H9 (cell line): ENCODE measurements at regions not wholly inside any gene's neighbourhood (a gene's known extent, or its start where the extent isn't known, plus 50 kb on each side); places are given as distances from the start of the nearest gene placed in this dataset.

Experiments used
- DNase-seq: peaks from one replicate; pipeline ENCODE4 v3.0.0-alpha.2; 2017
- H2AFZ ChIP-seq: one replicate; pipeline ENCODE4 v1.6.1; 2013; ENCODE audit warnings: mild to moderate bottlenecking, low read length, control low read depth, moderate library complexity
- H2AK5ac ChIP-seq: 2 replicates; pipeline ENCODE4 v1.6.1; 2013; ENCODE audit warnings: low read length, control low read depth, mixed read lengths; ENCODE audit not compliant: insufficient read length
- H2BK120ac ChIP-seq: one replicate; pipeline ENCODE4 v1.6.1; 2013; ENCODE audit warnings: low read depth, mild to moderate bottlenecking, low read length, control low read depth, inconsistent platforms; ENCODE audit not compliant: poor library complexity, severe bottlenecking
- H2BK12ac ChIP-seq: 2 replicates; pipeline ENCODE4 v1.6.1; 2013; ENCODE audit warnings: low read length, control low read depth, mixed read lengths, low read depth; ENCODE audit not compliant: insufficient read length
- H2BK15ac ChIP-seq: 2 replicates; pipeline ENCODE4 v1.6.1; 2013; ENCODE audit warnings: low read depth, low read length, control low read depth
- H2BK20ac ChIP-seq: one replicate; pipeline ENCODE4 v1.6.1; 2013; ENCODE audit warnings: low read depth, mild to moderate bottlenecking, low read length, control low read depth, inconsistent platforms; ENCODE audit not compliant: poor library complexity, severe bottlenecking
- H2BK5ac ChIP-seq: 2 replicates; pipeline ENCODE4 v1.6.1; 2013; ENCODE audit warnings: low read length, control low read depth, mixed read lengths; ENCODE audit not compliant: insufficient read length
- H3K14ac ChIP-seq: 2 replicates; pipeline ENCODE4 v1.6.1; 2013; ENCODE audit warnings: low read length, control low read depth; ENCODE audit not compliant: insufficient read depth
- H3K18ac ChIP-seq: 2 replicates; pipeline ENCODE4 v1.6.1; 2013; ENCODE audit warnings: low read depth, mild to moderate bottlenecking, mixed read lengths, low read length, control low read depth; ENCODE audit not compliant: insufficient read length
- H3K23ac ChIP-seq: 2 replicates; pipeline ENCODE4 v1.6.1; 2013; ENCODE audit warnings: low read length, control low read depth, mixed read lengths, low read depth; ENCODE audit not compliant: insufficient read length
- H3K23me2 ChIP-seq: 2 replicates; pipeline ENCODE4 v1.6.1; 2013; ENCODE audit warnings: low read depth, mild to moderate bottlenecking, mixed read lengths, low read length, control low read depth; ENCODE audit not compliant: insufficient read length, poor library complexity, severe bottlenecking
- H3K27ac ChIP-seq: 2 replicates; pipeline ENCODE4 v1.5.1; 2013; ENCODE audit warnings: low read length, control low read depth, mixed read lengths, low read depth; ENCODE audit not compliant: insufficient read length
- H3K27me3 ChIP-seq: 2 replicates; pipeline ENCODE4 v1.6.1; 2013; ENCODE audit warnings: low read length, control low read depth, inconsistent platforms; ENCODE audit not compliant: insufficient read depth
- H3K4ac ChIP-seq: 2 replicates; pipeline ENCODE4 v1.6.1; 2013; ENCODE audit warnings: low read depth, mild to moderate bottlenecking, control low read depth, inconsistent platforms, low read length, moderate library complexity
- H3K4me1 ChIP-seq: 2 replicates; pipeline ENCODE4 v1.6.1; 2013; ENCODE audit warnings: low read length, control low read depth, inconsistent platforms; ENCODE audit not compliant: insufficient read depth
- H3K4me2 ChIP-seq: 2 replicates; pipeline ENCODE4 v1.6.1; 2013; ENCODE audit warnings: low read length, control low read depth, mixed read lengths; ENCODE audit not compliant: insufficient read length, insufficient read depth
- H3K56ac ChIP-seq: 2 replicates; pipeline ENCODE4 v1.6.1; 2013; ENCODE audit warnings: low read depth, mild to moderate bottlenecking, mixed read lengths, low read length, control low read depth; ENCODE audit not compliant: insufficient read length
- H3K79me1 ChIP-seq: 2 replicates; pipeline ENCODE4 v1.6.1; 2013; ENCODE audit warnings: low read depth, mild to moderate bottlenecking, moderate library complexity, low read length, control low read depth, inconsistent platforms; ENCODE audit not compliant: insufficient read depth, poor library complexity, severe bottlenecking
- H3K79me2 ChIP-seq: 2 replicates; pipeline ENCODE4 v1.6.1; 2013; ENCODE audit warnings: low read length, control low read depth, inconsistent platforms; ENCODE audit not compliant: insufficient read depth
- H3K9ac ChIP-seq: 2 replicates; pipeline ENCODE4 v1.6.1; 2013; ENCODE audit warnings: low read length, control low read depth, mixed read lengths; ENCODE audit not compliant: insufficient read length; ENCODE audit errors: extremely low read depth
- H3K9me3 ChIP-seq: one replicate; pipeline ENCODE4 v1.6.1; 2013; ENCODE audit warnings: low read depth, low read length, inconsistent platforms; ENCODE audit not compliant: control insufficient read depth
- H3T11ph ChIP-seq: one replicate; pipeline ENCODE4 v1.6.1; 2013; ENCODE audit warnings: mild to moderate bottlenecking, low read length, control low read depth, inconsistent platforms
- H4K20me1 ChIP-seq: one replicate; pipeline ENCODE4 v1.6.1; 2013; ENCODE audit not compliant: control insufficient read depth, insufficient read length, insufficient read depth
- H4K5ac ChIP-seq: 2 replicates; pipeline ENCODE4 v1.6.1; 2013; ENCODE audit warnings: low read depth, mild to moderate bottlenecking, mixed read lengths, low read length, control low read depth; ENCODE audit not compliant: insufficient read length
- H4K8ac ChIP-seq: replicated peaks from 2 replicates; pipeline ENCODE4 v1.6.1; 2013; ENCODE audit warnings: low read length, control low read depth, mixed read lengths, low read depth; ENCODE audit not compliant: insufficient read length
- H4K91ac ChIP-seq: 2 replicates; pipeline ENCODE4 v1.6.1; 2013; ENCODE audit warnings: low read depth, mild to moderate bottlenecking, moderate library complexity, mixed read lengths, low read length, control low read depth; ENCODE audit not compliant: insufficient read length
- H3K27ac Mint-ChIP-seq, 3 experiments: 2 replicates in 2 of 3; 3 replicates in 1 of 3; pipeline ENCODE4 v1.8.0; 2020 to 2021; ENCODE audit warnings: mixed read lengths in 3 of 3, mild to moderate bottlenecking in 1 of 3, moderate library complexity in 1 of 3
- H3K27me3 Mint-ChIP-seq: 2 replicates; pipeline ENCODE4 v1.8.0; 2021; ENCODE audit warnings: low read depth, mild to moderate bottlenecking, moderate library complexity, mixed read lengths
- H3K36me3 Mint-ChIP-seq, 3 experiments: 2 replicates in 2 of 3; 3 replicates in 1 of 3; pipeline ENCODE4 v1.8.0; 2020 to 2021; ENCODE audit warnings: low read depth in 3 of 3, mixed read lengths in 3 of 3; ENCODE audit not compliant: insufficient read depth in 1 of 3
- H3K4me1 Mint-ChIP-seq, 2 experiments: 2 replicates each; pipeline ENCODE4 v1.8.0; 2020; ENCODE audit warnings: mixed read lengths in 2 of 2
- H3K4me3 Mint-ChIP-seq, 2 experiments: 2 replicates in 1 of 2; 3 replicates in 1 of 2; pipeline ENCODE4 v1.8.0; 2020 to 2021; ENCODE audit warnings: mild to moderate bottlenecking in 2 of 2, mixed read lengths in 2 of 2, moderate library complexity in 1 of 2
- H3K9me3 Mint-ChIP-seq, 2 experiments: 2 replicates in 1 of 2; 3 replicates in 1 of 2; pipeline ENCODE4 v1.8.0; 2020; ENCODE audit warnings: mild to moderate bottlenecking in 2 of 2, mixed read lengths in 2 of 2, moderate library complexity in 1 of 2
- CTCF ChIP-seq: fragments of 200-600 bp; sonication (generic); conservative IDR thresholded peaks from 3 replicates; pipeline ENCODE4 v1.8.0; 2021; ENCODE audit warnings: antibody characterized with exemption, mild to moderate bottlenecking
- WGBS: extraction: QIAGEN DNeasy Blood & Tissue Kit; methylation state at CpG from one replicate; pipeline ENCODE4 v1.1.7; 2013; ENCODE audit warnings: missing lambda C conversion rate, low lambda C conversion rate, mixed read lengths; ENCODE audit not compliant: insufficient read length; ENCODE audit errors: extremely low coverage; 5-methylcytosine and 5-hydroxymethylcytosine counted together

- no peak overlapping the region for H3K27ac Mint-ChIP-seq
- Histone ChIP-seq H3K23ac (no peak overlapping the region), H4K5ac (no peak overlapping the region), H3K4me1 (no peaks in the 10 kb centered on the region), H3K27me3 (no peaks in the 10 kb centered on the region), H3T11ph (no peak overlapping the region), H3K9ac (no peak overlapping the region), H2BK15ac (no peak overlapping the region), H3K79me1 (no peaks in the 10 kb centered on the region), H3K18ac (no peak overlapping the region), H2BK20ac (no peak overlapping the region), H2BK120ac (no peak overlapping the region), H2AK5ac (no peak overlapping the region), H2AFZ (no peak overlapping the region), H2BK5ac (no peak overlapping the region), H3K27ac (no peak overlapping the region), H3K79me2 (no peaks in the 10 kb centered on the region), H3K23me2 (no peaks in the 10 kb centered on the region), H3K14ac (no peak overlapping the region), H3K4me2 (no peak overlapping the region), H4K20me1 (no peaks in the 10 kb centered on the region), H3K9me3 (no peaks in the 10 kb centered on the region), H2BK12ac (no peak overlapping the region), H3K4ac (no peak overlapping the region), H4K8ac (no peak overlapping the region), H4K91ac (no peak overlapping the region), H3K56ac (no peak overlapping the region)
- no peaks in the 10 kb centered on the region for H3K36me3 Mint-ChIP-seq
- H3K4me1 Mint-ChIP-seq, result no peaks in the 10 kb centered on the region
- no CpG with 5 or more reads among the region's 2 CpGs for WGBS
- no peaks in the 10 kb centered on the region for H3K9me3 Mint-ChIP-seq
- no peak overlapping the region for H3K4me3 Mint-ChIP-seq
- DNase-seq, result no peak
- H3K27me3 Mint-ChIP-seq, result peaks cover 1% of the 10 kb centered on the region; the same call in 1 of the 2 replicates
- TF ChIP-seq CTCF, result no peak
Observed at GRCh38 chr7:79691074-79691473, 237.6 kb upstream of the MAGI2 start.
